ENCODE measurements at regions not wholly inside any gene's neighbourhood (a gene's known extent, or its start where the extent isn't known, plus 50 kb on each side); places are given as distances from the start of the nearest gene placed in this dataset.
"Not testable (repeated sequence)": the region's sequence is repeated elsewhere in the genome, so short reads cannot be mapped to it uniquely, and the experiment has no call there.

GRCh38 chr17:27365329-27365945 lies 71.5 kb downstream of the WSB1 start:
- H3K27ac Mint-ChIP-seq; H3K27me3 Mint-ChIP-seq (ENCODE audit: insufficient read depth); H3K9me3 Mint-ChIP-seq; H3K4me3 Mint-ChIP-seq; H3K36me3 Mint-ChIP-seq (ENCODE audit: low read depth); DNase-seq (ENCODE audit: low spot score); H3K4me1 Mint-ChIP-seq (ENCODE audit: low read depth); intact Hi-C loops (cut with micrococcal nuclease): not testable (repeated sequence)

GRCh38 chr17:27366437-27366836 lies 72.5 kb downstream of the WSB1 start:
- intact Hi-C loops (cut with micrococcal nuclease), result no loop called here
- Mint-ChIP-seq H3K4me1 (ENCODE audit: low read depth) (no peaks in the 10 kb centered on the region), H3K36me3 (ENCODE audit: low read depth) (no peaks in the 10 kb centered on the region), H3K27me3 (ENCODE audit: insufficient read depth) (peaks cover 8% of the 10 kb centered on the region), H3K4me3 (no peak overlapping the region), H3K27ac (no peak overlapping the region), H3K9me3 (peaks cover 6% of the 10 kb centered on the region)
- DNase-seq (ENCODE audit: low spot score), result no peak

- Mint-ChIP-seq H3K4me3 (no peak overlapping the region), H3K36me3 (ENCODE audit: low read depth) (no peaks in the 10 kb centered on the region), H3K9me3 (peaks cover 11% of the 10 kb centered on the region), H3K27me3 (ENCODE audit: insufficient read depth) (peaks cover 8% of the 10 kb centered on the region), H3K27ac (no peak overlapping the region), H3K4me1 (ENCODE audit: low read depth) (no peaks in the 10 kb centered on the region)
- intact Hi-C loops (cut with micrococcal nuclease), result no loop called here
- DNase-seq (ENCODE audit: low spot score), result no peak
These were observed 73.4 kb downstream of the WSB1 start for GRCh38 chr17:27367121-27367981.

- Mint-ChIP-seq H3K4me1 (ENCODE audit: low read depth) (no peaks in the 10 kb centered on the region), H3K36me3 (ENCODE audit: low read depth) (no peaks in the 10 kb centered on the region), H3K9me3 (peaks cover 17% of the 10 kb centered on the region), H3K27me3 (ENCODE audit: insufficient read depth) (peaks cover 12% of the 10 kb centered on the region), H3K27ac (no peak overlapping the region), H3K4me3 (no peak overlapping the region)
- DNase-seq (ENCODE audit: low spot score), result no peak
- intact Hi-C loops (cut with micrococcal nuclease), result no loop called here
These were observed 74.4 kb downstream of the WSB1 start for GRCh38 chr17:27368151-27368795.

GRCh38 chr17:27368980-27369379 lies 75.1 kb downstream of the WSB1 start:
- peaks cover 21% of the 10 kb centered on the region for H3K9me3 Mint-ChIP-seq
- DNase-seq (ENCODE audit: low spot score), result no peak
- H3K4me3 Mint-ChIP-seq, result no peak overlapping the region
- intact Hi-C loops (cut with micrococcal nuclease), result no loop called here
- H3K4me1 Mint-ChIP-seq (ENCODE audit: low read depth), result no peaks in the 10 kb centered on the region
- H3K27me3 Mint-ChIP-seq (ENCODE audit: insufficient read depth), result peaks cover 13% of the 10 kb centered on the region
- no peak overlapping the region for H3K27ac Mint-ChIP-seq
- H3K36me3 Mint-ChIP-seq (ENCODE audit: low read depth), result no peaks in the 10 kb centered on the region

- intact Hi-C loops (cut with micrococcal nuclease), result no loop called here
- no peaks in the 10 kb centered on the region for H3K4me1 Mint-ChIP-seq (ENCODE audit: low read depth)
- DNase-seq (ENCODE audit: low spot score), result no peak
- H3K36me3 Mint-ChIP-seq (ENCODE audit: low read depth), result no peaks in the 10 kb centered on the region
- peaks cover 12% of the 10 kb centered on the region for H3K27me3 Mint-ChIP-seq (ENCODE audit: insufficient read depth)
- H3K4me3 Mint-ChIP-seq, result no peak overlapping the region
- H3K27ac Mint-ChIP-seq, result no peak overlapping the region
- H3K9me3 Mint-ChIP-seq, result peaks cover 24% of the 10 kb centered on the region
These were observed 76.9 kb downstream of the WSB1 start for GRCh38 chr17:27370776-27371175.

- peaks cover 24% of the 10 kb centered on the region for H3K9me3 Mint-ChIP-seq
- intact Hi-C loops (cut with micrococcal nuclease); H3K4me3 Mint-ChIP-seq; DNase-seq (ENCODE audit: low spot score); H3K36me3 Mint-ChIP-seq (ENCODE audit: low read depth); H3K27ac Mint-ChIP-seq; H3K4me1 Mint-ChIP-seq (ENCODE audit: low read depth): not testable (repeated sequence)
- H3K27me3 Mint-ChIP-seq (ENCODE audit: insufficient read depth), result peaks cover 16% of the 10 kb centered on the region
These were observed 79.8 kb downstream of the WSB1 start for GRCh38 chr17:27373695-27374094.

GRCh38 chr17:27376637-27377547 lies 79.4 kb upstream of the KSR1 start:
- H3K27me3 Mint-ChIP-seq (ENCODE audit: insufficient read depth), result peaks cover 25% of the 10 kb centered on the region
- intact Hi-C loops (cut with micrococcal nuclease), result no loop called here
- peaks cover 7% of the 10 kb centered on the region for H3K4me1 Mint-ChIP-seq (ENCODE audit: low read depth)
- no peak for DNase-seq (ENCODE audit: low spot score)
- peaks cover 14% of the 10 kb centered on the region for H3K9me3 Mint-ChIP-seq
- peaks cover 2% of the 10 kb centered on the region for H3K36me3 Mint-ChIP-seq (ENCODE audit: low read depth)
- no peak overlapping the region for H3K4me3 Mint-ChIP-seq
- H3K27ac Mint-ChIP-seq, result no peak overlapping the region

- peaks cover 4% of the 10 kb centered on the region for H3K9me3 Mint-ChIP-seq
- H3K27me3 Mint-ChIP-seq (ENCODE audit: insufficient read depth), result peaks cover 27% of the 10 kb centered on the region
- peaks cover 7% of the 10 kb centered on the region for H3K4me1 Mint-ChIP-seq (ENCODE audit: low read depth)
- no peak overlapping the region for H3K4me3 Mint-ChIP-seq
- H3K36me3 Mint-ChIP-seq (ENCODE audit: low read depth), result peaks cover 2% of the 10 kb centered on the region
- no peak overlapping the region for H3K27ac Mint-ChIP-seq
- intact Hi-C loops (cut with micrococcal nuclease), result no loop called here
- no peak for DNase-seq (ENCODE audit: low spot score)
These were observed 77.6 kb upstream of the KSR1 start for GRCh38 chr17:27378482-27379175.

- Mint-ChIP-seq H3K27ac (no peak overlapping the region), H3K36me3 (ENCODE audit: low read depth) (peaks cover 2% of the 10 kb centered on the region), H3K27me3 (ENCODE audit: insufficient read depth) (peaks cover 29% of the 10 kb centered on the region), H3K4me3 (no peak overlapping the region), H3K9me3 (peaks cover 3% of the 10 kb centered on the region), H3K4me1 (ENCODE audit: low read depth) (peaks cover 7% of the 10 kb centered on the region)
- intact Hi-C loops (cut with micrococcal nuclease), result loop anchor here (2.0 to 10.0 kb wide), 4 partner anchors 25 to 275 kb away; partner anchors contain the start of gene KSR1
- DNase-seq (ENCODE audit: low spot score), result no peak
These were observed 76.2 kb upstream of the KSR1 start for GRCh38 chr17:27379888-27380533.

GRCh38 chr17:27380551-27380950 lies 75.7 kb upstream of the KSR1 start:
- H3K36me3 Mint-ChIP-seq (ENCODE audit: low read depth), result peaks cover 2% of the 10 kb centered on the region
- H3K4me3 Mint-ChIP-seq, result no peak overlapping the region
- H3K27ac Mint-ChIP-seq, result no peak overlapping the region
- H3K9me3 Mint-ChIP-seq, result no peaks in the 10 kb centered on the region
- no peak for DNase-seq (ENCODE audit: low spot score)
- peaks cover 29% of the 10 kb centered on the region for H3K27me3 Mint-ChIP-seq (ENCODE audit: insufficient read depth)
- intact Hi-C loops (cut with micrococcal nuclease), result loop anchor here (2.0 to 10.0 kb wide), 4 partner anchors 26 to 274 kb away; partner anchors contain the start of gene KSR1
- H3K4me1 Mint-ChIP-seq (ENCODE audit: low read depth), result peaks cover 7% of the 10 kb centered on the region

All from activated T-helper 1 cell treated with anti-CD3 and anti-CD28 coated beads, Interleukin-12 subunit alpha, Interleukin-12 subunit beta, Interleukin-2, Interleukin-4 antibody, amounts not matched to agents 30 ng/mL and 10 ng/mL and 1 ng/mL, durations not matched to agents 14 hours and 24 hours and 36 hours (primary cell).